DMS79 (cell line): ENCODE measurements at regions not wholly inside any gene's neighbourhood (a gene's known extent, or its start where the extent isn't known, plus 50 kb on each side); places are given as distances from the start of the nearest gene placed in this dataset.

Experiments
- DNase-seq: peaks from one replicate; lab custom pipeline; 2025; lab: John Stamatoyannopoulos, UW

- DNase-seq: no peak
Observed at GRCh38 chr5:105816961-105817360, 1853.8 kb downstream of the EFNA5 start.

GRCh38 chr5:105812304-105812703 is 1858.4 kb downstream of the EFNA5 start:
- no peak for DNase-seq

GRCh38 chr5:105807951-105808350 is 1862.8 kb downstream of the EFNA5 start:
- DNase-seq: no peak

- DNase-seq: no peak
Observed at GRCh38 chr5:105807290-105807689, 1863.4 kb downstream of the EFNA5 start.

- no peak for DNase-seq
Observed at GRCh38 chr5:105806596-105806995, 1864.1 kb downstream of the EFNA5 start.

GRCh38 chr5:105803431-105803830 is 1867.3 kb downstream of the EFNA5 start:
- DNase-seq: no peak

GRCh38 chr5:105794578-105794977 is 1876.2 kb downstream of the EFNA5 start:
- no peak for DNase-seq

- DNase-seq: no peak
Observed at GRCh38 chr5:105789246-105789645, 1881.5 kb downstream of the EFNA5 start.

GRCh38 chr5:105783811-105784210 is 1886.9 kb downstream of the EFNA5 start:
- DNase-seq: no peak

- DNase-seq: no peak
Observed at GRCh38 chr5:105782501-105782900, 1888.2 kb downstream of the EFNA5 start.

- DNase-seq: no peak
Observed at GRCh38 chr5:105773241-105773640, 1897.5 kb downstream of the EFNA5 start.

- DNase-seq: no peak
Observed at GRCh38 chr5:105767267-105767666, 1903.5 kb downstream of the EFNA5 start.

- DNase-seq: no peak
Observed at GRCh38 chr5:105762728-105763127, 1908.0 kb downstream of the EFNA5 start.

- DNase-seq: no peak
Observed at GRCh38 chr5:105754056-105754455, 1916.7 kb downstream of the EFNA5 start.

- DNase-seq: no peak
Observed at GRCh38 chr5:105752801-105753200, 1917.9 kb downstream of the EFNA5 start.

GRCh38 chr5:105751908-105752307 is 1918.8 kb downstream of the EFNA5 start:
- DNase-seq: no peak

GRCh38 chr5:105745111-105745510 is 1925.6 kb downstream of the EFNA5 start:
- DNase-seq: no peak

GRCh38 chr5:105740242-105740641 is 1930.5 kb downstream of the EFNA5 start:
- DNase-seq: no peak

- DNase-seq: no peak
Observed at GRCh38 chr5:105739732-105740131, 1931.0 kb downstream of the EFNA5 start.

- no peak for DNase-seq
Observed at GRCh38 chr5:105735704-105736103, 1935.0 kb downstream of the EFNA5 start.

GRCh38 chr5:105730982-105731381 is 1939.8 kb downstream of the EFNA5 start:
- no peak for DNase-seq

GRCh38 chr5:105726093-105726492 is 1944.6 kb downstream of the EFNA5 start:
- no peak for DNase-seq

GRCh38 chr5:105708442-105708841 is 1962.3 kb downstream of the EFNA5 start:
- no peak for DNase-seq

GRCh38 chr5:105702323-105702722 is 1968.4 kb downstream of the EFNA5 start:
- DNase-seq: no peak

- DNase-seq: no peak
Observed at GRCh38 chr5:105696440-105696839, 1974.3 kb downstream of the EFNA5 start.
